ENCODE measurements at regions not wholly inside any gene's neighbourhood (a gene's known extent, or its start where the extent isn't known, plus 50 kb on each side); places are given as distances from the start of the nearest gene placed in this dataset.

GRCh38 chr12:19932413-19932812, 435.9 kb upstream of the PDE3A start:
- TF ChIP-seq TCF12 (IDR thresholded peaks at IDR 0.05; ENCODE audit: low read depth) (no peak), EGR1 (IDR thresholded peaks at IDR 0.05) (no peak), ZBTB7A (IDR thresholded peaks at IDR 0.05; ENCODE audit: low read depth) (no peak), TAF1 (IDR thresholded peaks at IDR 0.05; ENCODE audit: low read depth) (no peak), RAD21 (IDR thresholded peaks at IDR 0.05; ENCODE audit: low read depth) (no peak), TEAD4 (IDR thresholded peaks at IDR 0.05) (no peak), MAX (IDR thresholded peaks at IDR 0.05) (no peak), FOXM1 (IDR thresholded peaks at IDR 0.05; ENCODE audit: borderline replicate concordance, low read depth) (no peak), USF1 (IDR thresholded peaks at IDR 0.05) (no peak), CREB1 (IDR thresholded peaks at IDR 0.05; ENCODE audit: low read depth) (no peak), EP300 (IDR thresholded peaks at IDR 0.05; ENCODE audit: borderline replicate concordance) (no peak), YY1 (IDR thresholded peaks at IDR 0.05; ENCODE audit: low read depth) (no peak)

- TF ChIP-seq FOXM1 (IDR thresholded peaks at IDR 0.05; ENCODE audit: borderline replicate concordance, low read depth) = no peak
- no peak for TF ChIP-seq TEAD4 (IDR thresholded peaks at IDR 0.05)
Observed at GRCh38 chr12:19933924-19934323, 434.4 kb upstream of the PDE3A start.

GRCh38 chr12:19937161-19937560, 431.2 kb upstream of the PDE3A start:
- TF ChIP-seq TEAD4 (IDR thresholded peaks at IDR 0.05) = no peak
- no peak for TF ChIP-seq TCF12 (IDR thresholded peaks at IDR 0.05; ENCODE audit: low read depth)
- no peak for TF ChIP-seq MAX (IDR thresholded peaks at IDR 0.05)
- no peak for TF ChIP-seq ZBTB7A (IDR thresholded peaks at IDR 0.05; ENCODE audit: low read depth)
- no peak for TF ChIP-seq YY1 (IDR thresholded peaks at IDR 0.05; ENCODE audit: low read depth)
- no peak for TF ChIP-seq CEBPB (IDR thresholded peaks at IDR 0.05)
- TF ChIP-seq CREB1 (IDR thresholded peaks at IDR 0.05; ENCODE audit: low read depth) = no peak
- TF ChIP-seq EGR1 (IDR thresholded peaks at IDR 0.05) = no peak
- TF ChIP-seq USF1 (IDR thresholded peaks at IDR 0.05) = no peak
- TF ChIP-seq EP300 (IDR thresholded peaks at IDR 0.05; ENCODE audit: borderline replicate concordance) = no peak
- TF ChIP-seq RAD21 (IDR thresholded peaks at IDR 0.05; ENCODE audit: low read depth) = no peak
- no peak for TF ChIP-seq NFIC (IDR thresholded peaks at IDR 0.05)
- no peak for TF ChIP-seq TAF1 (IDR thresholded peaks at IDR 0.05; ENCODE audit: low read depth)
- no peak for TF ChIP-seq REST (IDR thresholded peaks at IDR 0.05; ENCODE audit: low read depth)
- TF ChIP-seq FOXM1 (IDR thresholded peaks at IDR 0.05; ENCODE audit: borderline replicate concordance, low read depth) = no peak

GRCh38 chr12:19938031-19938430, 430.3 kb upstream of the PDE3A start:
- TF ChIP-seq EGR1 (IDR thresholded peaks at IDR 0.05) (no peak), CREB1 (IDR thresholded peaks at IDR 0.05; ENCODE audit: low read depth) (no peak), RAD21 (IDR thresholded peaks at IDR 0.05; ENCODE audit: low read depth) (no peak), USF1 (IDR thresholded peaks at IDR 0.05) (no peak), CEBPB (IDR thresholded peaks at IDR 0.05) (no peak), ZBTB7A (IDR thresholded peaks at IDR 0.05; ENCODE audit: low read depth) (no peak), REST (IDR thresholded peaks at IDR 0.05; ENCODE audit: low read depth) (no peak)

- TF ChIP-seq TAF1 (IDR thresholded peaks at IDR 0.05; ENCODE audit: low read depth) (no peak), TEAD4 (IDR thresholded peaks at IDR 0.05) (no peak), EP300 (IDR thresholded peaks at IDR 0.05; ENCODE audit: borderline replicate concordance) (no peak), MAX (IDR thresholded peaks at IDR 0.05) (no peak), TCF12 (IDR thresholded peaks at IDR 0.05; ENCODE audit: low read depth) (no peak), FOXM1 (IDR thresholded peaks at IDR 0.05; ENCODE audit: borderline replicate concordance, low read depth) (no peak)
Observed at GRCh38 chr12:19938491-19938890, 429.8 kb upstream of the PDE3A start.

- TF ChIP-seq EGR1 (IDR thresholded peaks at IDR 0.05) (no peak), NFIC (IDR thresholded peaks at IDR 0.05) (no peak), FOXM1 (IDR thresholded peaks at IDR 0.05; ENCODE audit: borderline replicate concordance, low read depth) (no peak), YY1 (IDR thresholded peaks at IDR 0.05; ENCODE audit: low read depth) (no peak), MAX (IDR thresholded peaks at IDR 0.05) (no peak), RAD21 (IDR thresholded peaks at IDR 0.05; ENCODE audit: low read depth) (no peak), CEBPB (IDR thresholded peaks at IDR 0.05) (no peak), TEAD4 (IDR thresholded peaks at IDR 0.05) (no peak), REST (IDR thresholded peaks at IDR 0.05; ENCODE audit: low read depth) (no peak), EP300 (IDR thresholded peaks at IDR 0.05; ENCODE audit: borderline replicate concordance) (no peak), USF1 (IDR thresholded peaks at IDR 0.05) (no peak), TAF1 (IDR thresholded peaks at IDR 0.05; ENCODE audit: low read depth) (no peak), CREB1 (IDR thresholded peaks at IDR 0.05; ENCODE audit: low read depth) (no peak), TCF12 (IDR thresholded peaks at IDR 0.05; ENCODE audit: low read depth) (no peak), ZBTB7A (IDR thresholded peaks at IDR 0.05; ENCODE audit: low read depth) (no peak)
Observed at GRCh38 chr12:19940267-19940666, 428.1 kb upstream of the PDE3A start.
